Stomach smooth muscle (tissue), 2 donors: ENCODE measurements at regions not wholly inside any gene's neighbourhood (a gene's known extent, or its start where the extent isn't known, plus 50 kb on each side); places are given as distances from the start of the nearest gene placed in this dataset.
"Not testable (repeated sequence)": the region's sequence is repeated elsewhere in the genome, so short reads cannot be mapped to it uniquely, and the experiment has no call there.

Source experiments
- H3K27ac ChIP-seq: one replicate; pipeline ENCODE4 v1.7.0; 2013; ENCODE audit warnings: mild to moderate bottlenecking, low read length, inconsistent platforms
- H3K27me3 ChIP-seq, 2 donors: one replicate each; pipeline ENCODE4 v1.7.0; 2013; ENCODE audit warnings: low read length in 2 of 2; ENCODE audit not compliant: insufficient read depth in 2 of 2, control insufficient read depth in 1 of 2
- H3K36me3 ChIP-seq, 2 donors: one replicate each; pipeline ENCODE4 v1.7.0; 2013; ENCODE audit warnings: low read length in 2 of 2; ENCODE audit not compliant: control insufficient read depth in 2 of 2, insufficient read depth in 2 of 2
- H3K4me1 ChIP-seq: one replicate; pipeline ENCODE4 v1.7.0; 2013; ENCODE audit warnings: low read length; ENCODE audit not compliant: control insufficient read depth, insufficient read depth
- H3K4me3 ChIP-seq, 2 donors: one replicate each; pipeline ENCODE4 v1.7.0; 2013; ENCODE audit warnings: low read length in 2 of 2
- H3K9ac ChIP-seq, 2 donors: one replicate each; pipeline ENCODE4 v1.7.0; 2013; ENCODE audit warnings: low read length in 2 of 2, mild to moderate bottlenecking in 1 of 2
- H3K9me3 ChIP-seq, 2 donors: one replicate each; pipeline ENCODE4 v1.7.0; 2013; ENCODE audit warnings: low read length in 2 of 2; ENCODE audit not compliant: control insufficient read depth in 2 of 2
- donor health status: healthy.
- donor health status: Pancreatic carcinoma.

GRCh38 chr12:28788256-28788655 is 360.8 kb upstream of the FAR2 start:
- not testable (repeated sequence) for H3K27ac ChIP-seq, H3K4me3 ChIP-seq, H3K27me3 ChIP-seq, H3K36me3 ChIP-seq, H3K4me1 ChIP-seq, H3K9ac ChIP-seq, H3K9me3 ChIP-seq

GRCh38 chr12:28793581-28794151 is 355.4 kb upstream of the FAR2 start:
- Histone ChIP-seq H3K4me3 (peak overlapping the region in 1 of 2 donors; percentile 34), H3K36me3 (no peaks in the 10 kb centered on the region), H3K9me3 (no peaks in the 10 kb centered on the region), H3K4me1 (no peaks in the 10 kb centered on the region), H3K27me3 (no peaks in the 10 kb centered on the region), H3K9ac (no peak overlapping the region), H3K27ac (peak overlapping the region; percentile 31)

GRCh38 chr12:28794211-28794610 is 354.9 kb upstream of the FAR2 start:
- peak overlapping the region; percentile 31 for H3K27ac ChIP-seq
- no peaks in the 10 kb centered on the region for H3K27me3 ChIP-seq
- H3K9ac ChIP-seq = no peak overlapping the region
- no peaks in the 10 kb centered on the region for H3K36me3 ChIP-seq
- H3K9me3 ChIP-seq = no peaks in the 10 kb centered on the region
- H3K4me3 ChIP-seq = peak overlapping the region in 1 of 2 donors; percentile 16
- H3K4me1 ChIP-seq = no peaks in the 10 kb centered on the region

- Histone ChIP-seq H3K36me3 (no peaks in the 10 kb centered on the region), H3K9me3 (no peaks in the 10 kb centered on the region), H3K27me3 (no peaks in the 10 kb centered on the region), H3K4me3 (no peak overlapping the region), H3K4me1 (no peaks in the 10 kb centered on the region), H3K27ac (peak overlapping the region; percentile 31), H3K9ac (no peak overlapping the region)
These were observed 354.3 kb upstream of the FAR2 start for GRCh38 chr12:28794786-28795185.

- H3K4me3 ChIP-seq = no peak overlapping the region
- no peaks in the 10 kb centered on the region for H3K4me1 ChIP-seq
- no peaks in the 10 kb centered on the region for H3K9me3 ChIP-seq
These were observed 353.8 kb upstream of the FAR2 start for GRCh38 chr12:28795311-28795710.

GRCh38 chr12:28799348-28799747 is 349.7 kb upstream of the FAR2 start:
- Histone ChIP-seq H3K36me3 (no peaks in the 10 kb centered on the region), H3K9ac (no peak overlapping the region), H3K9me3 (no peaks in the 10 kb centered on the region), H3K27ac (no peak overlapping the region), H3K4me1 (no peaks in the 10 kb centered on the region), H3K4me3 (no peak overlapping the region), H3K27me3 (no peaks in the 10 kb centered on the region)

More at GRCh38 chr12:28795311-28795710, 353.8 kb upstream of the FAR2 start:
- no peak overlapping the region for H3K9ac ChIP-seq
- no peaks in the 10 kb centered on the region for H3K36me3 ChIP-seq
- H3K27ac ChIP-seq = no peak overlapping the region
- no peaks in the 10 kb centered on the region for H3K27me3 ChIP-seq

GRCh38 chr12:28800129-28800528 is 348.9 kb upstream of the FAR2 start:
- Histone ChIP-seq H3K27ac (no peak overlapping the region), H3K9me3 (no peaks in the 10 kb centered on the region), H3K36me3 (no peaks in the 10 kb centered on the region), H3K4me3 (no peak overlapping the region), H3K9ac (no peak overlapping the region), H3K27me3 (no peaks in the 10 kb centered on the region), H3K4me1 (no peaks in the 10 kb centered on the region)

GRCh38 chr12:28802706-28803438 is 346.2 kb upstream of the FAR2 start:
- Histone ChIP-seq H3K27ac (no peak overlapping the region), H3K9me3 (no peaks in the 10 kb centered on the region), H3K27me3 (no peaks in the 10 kb centered on the region), H3K36me3 (no peaks in the 10 kb centered on the region), H3K9ac (no peak overlapping the region), H3K4me1 (no peaks in the 10 kb centered on the region), H3K4me3 (no peak overlapping the region)

- Histone ChIP-seq H3K27me3 (no peaks in the 10 kb centered on the region), H3K4me3 (no peak overlapping the region), H3K9me3 (no peaks in the 10 kb centered on the region), H3K36me3 (no peaks in the 10 kb centered on the region), H3K27ac (no peak overlapping the region), H3K9ac (no peak overlapping the region), H3K4me1 (no peaks in the 10 kb centered on the region)
These were observed 341.5 kb upstream of the FAR2 start for GRCh38 chr12:28807535-28807934.

GRCh38 chr12:28811457-28811856 is 337.6 kb upstream of the FAR2 start:
- Histone ChIP-seq H3K27ac (no peak overlapping the region), H3K4me3 (no peak overlapping the region), H3K36me3 (no peaks in the 10 kb centered on the region), H3K9me3 (no peaks in the 10 kb centered on the region), H3K9ac (no peak overlapping the region), H3K4me1 (no peaks in the 10 kb centered on the region), H3K27me3 (no peaks in the 10 kb centered on the region)

GRCh38 chr12:28814246-28814645 is 334.8 kb upstream of the FAR2 start:
- Histone ChIP-seq H3K9me3 (no peaks in the 10 kb centered on the region), H3K4me1 (no peaks in the 10 kb centered on the region)

More at GRCh38 chr12:28814246-28814645, 334.8 kb upstream of the FAR2 start:
- Histone ChIP-seq H3K9ac (no peak overlapping the region), H3K27ac (no peak overlapping the region), H3K27me3 (no peaks in the 10 kb centered on the region), H3K4me3 (no peak overlapping the region), H3K36me3 (no peaks in the 10 kb centered on the region)
